HCT116 (cell line): ENCODE measurements at regions not wholly inside any gene's neighbourhood (a gene's known extent, or its start where the extent isn't known, plus 50 kb on each side); places are given as distances from the start of the nearest gene placed in this dataset.

Experiments used
- ATAC-seq: fragments of 200-7000 bp; cut with Tn5 transposase; 2 replicates; pipeline ENCODE4 v1.9.1; 2020; ENCODE audit warnings: mild to moderate bottlenecking, moderate library complexity
- BruUV-seq: library from RNA; stranded (reverse); fragments of 400-500 nt; replicated peaks from 2 replicates; lab custom pipeline; 2021; lab: Mats Ljungman, UMichigan
- CTCF ChIA-PET: fragments of 300-600 bp; sonication (Branson Sonifier 250); formaldehyde crosslinking; loops from one replicate; lab custom pipeline; 2021; ENCODE audit warnings: antibody characterized with exemption; lab: Charles Lee
- POLR2A ChIA-PET: fragments of 300-600, 350-600 bp; sonication (Branson Sonifier 250); formaldehyde crosslinking; loops from one replicate; lab custom pipeline; 2021; ENCODE audit warnings: antibody characterized with exemption; lab: Charles Lee
- RAD21 ChIA-PET, 2 experiments: fragments of 300-600 bp; sonication (Branson Sonifier 250); formaldehyde crosslinking; loops; one replicate each; lab custom pipeline; 2023; ENCODE audit warnings: low total read pairs in 2 of 2; ENCODE audit not compliant: uncharacterized antibody in 2 of 2, unreplicated experiment in 2 of 2, low non-redundant PET in 1 of 2; lab: Charles Lee
- DNase-seq: peaks from one replicate; pipeline ENCODE4 v3.0.0-alpha.2; 2010; ENCODE audit warnings: low read depth, low spot score
- H2AFZ ChIP-seq: fragments of 200-600 bp; shearing (Covaris generic), sonication (generic); 2 replicates; pipeline ENCODE4 v1.6.1; 2017; ENCODE audit warnings: low read depth, mixed run types, mixed read lengths, antibody characterized with exemption, low read length; ENCODE audit not compliant: poor library complexity, severe bottlenecking
- H3K27ac ChIP-seq: 2 replicates; pipeline ENCODE4 v1.5.1; 2012; ENCODE audit warnings: low read depth, low read length
- H3K27me3 ChIP-seq: fragments of 200-600 bp; sonication (generic); 2 replicates; pipeline ENCODE4 v1.6.1; 2016; ENCODE audit warnings: mixed run types, low read length, mixed read lengths; ENCODE audit not compliant: insufficient read depth
- H3K36me3 ChIP-seq, 2 experiments: fragments of 200-500 bp in 1 of 2; fragments of 200-600 bp in 1 of 2; sonication (Bioruptor generic) in 1 of 2; sonication (generic) in 1 of 2; 2 replicates each; pipeline versions ENCODE4 v1.5.1 to v1.6.1; 2014 to 2016; ENCODE audit warnings: low read length in 2 of 2, inconsistent platforms in 1 of 2, mixed read lengths in 1 of 2, mixed run types in 1 of 2; ENCODE audit not compliant: insufficient read depth in 2 of 2, control insufficient read depth in 1 of 2
- H3K4me1 ChIP-seq, 2 experiments: fragments of 200-600 bp in 1 of 2; sonication (generic) in 1 of 2; 2 replicates each; pipeline versions ENCODE4 v1.5.1 to v1.6.1; 2012 to 2017; ENCODE audit warnings: low read length in 2 of 2, inconsistent platforms in 1 of 2, mild to moderate bottlenecking in 1 of 2, mixed read lengths in 1 of 2, mixed run types in 1 of 2, moderate library complexity in 1 of 2; ENCODE audit not compliant: insufficient read depth in 2 of 2, control insufficient read depth in 1 of 2
- H3K4me2 ChIP-seq: fragments of 200-600 bp; sonication (generic); 2 replicates; pipeline ENCODE4 v1.6.1; 2017; ENCODE audit warnings: mixed run types, low read length, mixed read lengths
- H3K4me3 ChIP-seq, 2 experiments: fragments of 200-600 bp in 1 of 2; sonication (generic) in 1 of 2; replicated peaks in 1 of 2; 2 replicates each; pipeline ENCODE4 v1.5.1; 2011 to 2016; ENCODE audit warnings: low read length in 2 of 2, control low read depth in 1 of 2, low read depth in 1 of 2, mild to moderate bottlenecking in 1 of 2, mixed read lengths in 1 of 2, mixed run types in 1 of 2
- H3K79me2 ChIP-seq: fragments of 200-600 bp; sonication (generic); 2 replicates; pipeline ENCODE4 v1.6.1; 2017; ENCODE audit warnings: mild to moderate bottlenecking, mixed run types, low read length, moderate library complexity, mixed read lengths; ENCODE audit not compliant: insufficient read depth
- H3K9ac ChIP-seq: fragments of 200-600 bp; sonication (generic); 2 replicates; pipeline ENCODE4 v1.6.1; 2016; ENCODE audit warnings: low read length, mixed read lengths
- H3K9me2 ChIP-seq: fragments of 200-600 bp; sonication (generic), shearing (Covaris generic); 2 replicates; pipeline ENCODE4 v1.6.1; 2017; ENCODE audit warnings: mixed run types, mild to moderate bottlenecking, moderate library complexity; ENCODE audit not compliant: insufficient read depth
- H3K9me3 ChIP-seq, 2 experiments: fragments of 200-500 bp in 1 of 2; fragments of 200-600 bp in 1 of 2; sonication (Bioruptor generic) in 1 of 2; sonication (generic) in 1 of 2; 2 replicates each; pipeline ENCODE4 v1.6.1; 2014 to 2017; ENCODE audit warnings: low read length in 2 of 2, mixed read lengths in 2 of 2, inconsistent platforms in 1 of 2, low read depth in 1 of 2, mild to moderate bottlenecking in 1 of 2, mixed run types in 1 of 2, moderate library complexity in 1 of 2; ENCODE audit not compliant: control insufficient read depth in 1 of 2, insufficient read depth in 1 of 2
- H4K20me1 ChIP-seq: fragments of 200-600 bp; sonication (generic), shearing (Covaris generic); 2 replicates; pipeline ENCODE4 v1.6.1; 2017; ENCODE audit warnings: mixed run types, mild to moderate bottlenecking, moderate library complexity; ENCODE audit not compliant: insufficient read depth
- ATF3 ChIP-seq: IDR thresholded peaks from 2 replicates; pipeline ENCODE4 v1.6.1; 2012
- CBX3 ChIP-seq: IDR thresholded peaks from 2 replicates; pipeline ENCODE4 v1.6.1; 2012; ENCODE audit warnings: low read depth
- CEBPB ChIP-seq: IDR thresholded peaks from 2 replicates; pipeline ENCODE4 v1.6.1; 2012; ENCODE audit warnings: low read depth
- EGR1 ChIP-seq: IDR thresholded peaks from 2 replicates; pipeline ENCODE4 v1.6.1; 2012; ENCODE audit warnings: low read depth
- ELF1 ChIP-seq: IDR thresholded peaks from 2 replicates; pipeline ENCODE4 v1.6.1; 2012; ENCODE audit warnings: low read depth, borderline replicate concordance
- FOSL1 ChIP-seq: IDR thresholded peaks from 2 replicates; pipeline ENCODE4 v1.6.1; 2012; ENCODE audit warnings: low read depth
- MAX ChIP-seq: IDR thresholded peaks from 2 replicates; pipeline ENCODE4 v1.6.1; 2012
- POLR2AphosphoS5 ChIP-seq: IDR thresholded peaks from 2 replicates; pipeline ENCODE4 v1.6.1; 2011; ENCODE audit warnings: mild to moderate bottlenecking, low read depth, low read length, moderate library complexity
- RAD21 ChIP-seq: IDR thresholded peaks from 2 replicates; pipeline ENCODE4 v1.6.1; 2012; ENCODE audit warnings: low read depth, mild to moderate bottlenecking
- SIN3A ChIP-seq: IDR thresholded peaks from 2 replicates; pipeline ENCODE4 v1.6.1; 2012; ENCODE audit warnings: low read depth
- SP1 ChIP-seq: IDR thresholded peaks from 2 replicates; pipeline ENCODE4 v1.6.1; 2012; ENCODE audit warnings: low read depth
- TCF7L2 ChIP-seq: IDR thresholded peaks from 2 replicates; pipeline ENCODE4 v1.7.0; 2011; ENCODE audit warnings: borderline replicate concordance, inconsistent platforms; ENCODE audit not compliant: insufficient read depth, insufficient read length; ENCODE audit errors: extremely low read depth
- YY1 ChIP-seq: IDR thresholded peaks from 2 replicates; pipeline ENCODE4 v1.6.1; 2011; ENCODE audit warnings: low read length, low read depth, moderate library complexity, mild to moderate bottlenecking; ENCODE audit not compliant: insufficient replicate concordance; ENCODE audit errors: extremely low read depth
- ZFX ChIP-seq: fragments of 450-650 bp; IDR thresholded peaks from 2 replicates; pipeline ENCODE4 v1.6.1; 2017
- intact Hi-C: fragments of 100-400 bp; cut with micrococcal nuclease; formaldehyde crosslinking; loops from 2 replicates; pipeline ENCODE4 v1.10.0; 2022
- TF ChIP-seq, protein P1 (sequence below), 3 experiments: fragments of 200-600 bp in 1 of 3; sonication (generic) in 1 of 3; IDR thresholded peaks in 2 of 3; conservative IDR thresholded peaks in 1 of 3; 2 replicates each; pipeline ENCODE4 v1.5.1; 2012 to 2017; ENCODE audit warnings: low read depth in 2 of 3, low read length in 2 of 3, antibody characterized with exemption in 1 of 3, borderline replicate concordance in 1 of 3, control low read depth in 1 of 3, mild to moderate bottlenecking in 1 of 3, mixed read lengths in 1 of 3, mixed run types in 1 of 3, moderate library complexity in 1 of 3; ENCODE audit not compliant: insufficient read depth in 1 of 3

DNA sequence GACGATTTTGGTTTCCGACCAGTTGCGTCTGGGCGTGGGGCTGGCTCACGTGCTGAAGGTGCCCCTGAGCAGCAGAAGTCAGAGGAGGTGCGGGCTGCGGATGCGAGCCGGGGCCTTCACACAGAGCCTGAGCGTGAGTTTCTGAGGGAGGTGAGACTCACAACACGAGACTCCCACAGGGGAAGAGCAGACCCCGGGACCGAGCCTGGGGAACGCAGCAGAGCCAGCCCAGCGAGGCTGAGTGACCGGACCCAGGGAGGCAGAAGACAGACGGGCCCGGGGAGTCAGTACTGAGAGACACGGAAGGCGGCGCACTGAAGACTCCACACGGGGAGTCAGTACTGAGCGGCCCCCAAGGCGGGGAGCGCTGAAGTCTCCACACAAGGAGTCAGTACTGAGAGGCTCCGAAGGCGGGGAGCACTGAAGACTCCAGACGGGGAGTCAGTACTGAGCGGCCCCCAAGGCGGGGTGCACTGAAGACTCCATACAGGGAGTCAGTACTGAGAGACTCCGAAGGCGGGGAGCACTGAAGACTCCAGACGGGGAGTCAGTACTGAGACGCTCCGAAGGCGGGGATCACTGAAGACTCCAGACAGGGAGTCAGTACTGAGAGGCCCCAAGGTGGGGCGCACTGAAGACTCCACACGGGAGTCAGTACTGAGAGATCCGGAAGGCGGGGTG, 77.8 kb downstream of the DLL1 start:
- Histone ChIP-seq H2AFZ (no peak overlapping the region), H3K79me2 (no peaks in the 10 kb centered on the region), H3K27ac (no peak overlapping the region), H3K4me3 (no peak overlapping the region), H3K4me1 (no peaks in the 10 kb centered on the region), H3K9ac (no peak overlapping the region), H3K9me2 (no peaks in the 10 kb centered on the region), H3K4me2 (no peak overlapping the region), H4K20me1 (no peaks in the 10 kb centered on the region), H3K9me3 (no peaks in the 10 kb centered on the region), H3K27me3 (peaks cover 9% of the 10 kb centered on the region; the same call in 1 of the 2 replicates), H3K36me3 (no peaks in the 10 kb centered on the region)
- POLR2A ChIA-PET, result no interaction called here
- intact Hi-C loops, result no loop called here
- CTCF ChIA-PET, result no interaction called here
- RAD21 ChIA-PET, result no interaction called here
- TF ChIP-seq SIN3A, result no peak
- TF ChIP-seq YY1, result no peak
- TF ChIP-seq MAX, result no peak
- no peak for TF ChIP-seq POLR2AphosphoS5
- no peak for TF ChIP-seq CEBPB
- TF ChIP-seq SP1, result no peak
- TF ChIP-seq RAD21, result no peak
- ATAC-seq (no peak), DNase-seq (no peak)
- no TSS peak for BruUV-seq

- Histone ChIP-seq H4K20me1 (no peaks in the 10 kb centered on the region), H3K9ac (no peak overlapping the region), H3K79me2 (no peaks in the 10 kb centered on the region), H3K9me3 (no peaks in the 10 kb centered on the region), H3K4me3 (no peak overlapping the region), H3K36me3 (no peaks in the 10 kb centered on the region), H3K4me2 (no peak overlapping the region), H3K9me2 (no peaks in the 10 kb centered on the region), H3K4me1 (no peaks in the 10 kb centered on the region), H3K27ac (no peak overlapping the region), H2AFZ (no peak overlapping the region), H3K27me3 (peaks cover 9% of the 10 kb centered on the region; the same call in 1 of the 2 replicates)
- ATAC-seq (no peak), DNase-seq (no peak)
- ChIA-PET CTCF (no interaction called here), RAD21 (no interaction called here), POLR2A (no interaction called here)
- intact Hi-C loops, result no loop called here
- BruUV-seq, result no TSS peak
- TF ChIP-seq FOSL1 (no peak), ZFX (no peak), SIN3A (no peak), MAX (no peak), ELF1 (no peak), YY1 (no peak), CBX3 (no peak), POLR2AphosphoS5 (no peak), ATF3 (no peak), RAD21 (no peak), TCF7L2 (no peak), EGR1 (no peak), CEBPB (no peak)
- TF ChIP-seq, protein P1, sequence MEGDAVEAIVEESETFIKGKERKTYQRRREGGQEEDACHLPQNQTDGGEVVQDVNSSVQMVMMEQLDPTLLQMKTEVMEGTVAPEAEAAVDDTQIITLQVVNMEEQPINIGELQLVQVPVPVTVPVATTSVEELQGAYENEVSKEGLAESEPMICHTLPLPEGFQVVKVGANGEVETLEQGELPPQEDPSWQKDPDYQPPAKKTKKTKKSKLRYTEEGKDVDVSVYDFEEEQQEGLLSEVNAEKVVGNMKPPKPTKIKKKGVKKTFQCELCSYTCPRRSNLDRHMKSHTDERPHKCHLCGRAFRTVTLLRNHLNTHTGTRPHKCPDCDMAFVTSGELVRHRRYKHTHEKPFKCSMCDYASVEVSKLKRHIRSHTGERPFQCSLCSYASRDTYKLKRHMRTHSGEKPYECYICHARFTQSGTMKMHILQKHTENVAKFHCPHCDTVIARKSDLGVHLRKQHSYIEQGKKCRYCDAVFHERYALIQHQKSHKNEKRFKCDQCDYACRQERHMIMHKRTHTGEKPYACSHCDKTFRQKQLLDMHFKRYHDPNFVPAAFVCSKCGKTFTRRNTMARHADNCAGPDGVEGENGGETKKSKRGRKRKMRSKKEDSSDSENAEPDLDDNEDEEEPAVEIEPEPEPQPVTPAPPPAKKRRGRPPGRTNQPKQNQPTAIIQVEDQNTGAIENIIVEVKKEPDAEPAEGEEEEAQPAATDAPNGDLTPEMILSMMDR (IDR thresholded peaks at IDR 0.05 in 2 of 3, conservative IDR thresholded peaks at IDR 0.05 in 1 of 3; ENCODE audit: borderline replicate concordance in 1 of 3, insufficient read depth in 1 of 3, low read depth in 2 of 3, low read length in 2 of 3), result no peak
Measured at GRCh38 chr6:170212051-170212756, 78.7 kb downstream of the DLL1 start.
